ENCODE measurements at regions not wholly inside any gene's neighbourhood (a gene's known extent, or its start where the extent isn't known, plus 50 kb on each side); places are given as distances from the start of the nearest gene placed in this dataset.

GRCh38 chr2:198861080-198861479, 596.7 kb downstream of the SATB2 start:
- TF ChIP-seq EZH2 (IDR thresholded peaks at IDR 0.05; ENCODE audit: borderline replicate concordance, insufficient read depth, low read depth, low read length, poor library complexity, severe bottlenecking) (no peak), CTCF (IDR thresholded peaks at IDR 0.05) (no peak)
